K562 (cell line): ENCODE measurements at regions not wholly inside any gene's neighbourhood (a gene's known extent, or its start where the extent isn't known, plus 50 kb on each side); places are given as distances from the start of the nearest gene placed in this dataset.

Source experiments
- ATAC-seq: fragments of 200-7000 bp; cut with Tn5 transposase; 3 replicates; pipeline ENCODE4 v1.9.1; 2020; ENCODE audit warnings: moderate library complexity
- BruUV-seq: library from RNA; stranded (reverse); fragments of 400-500 nt; replicated peaks from 2 replicates; lab custom pipeline; 2021; lab: Mats Ljungman, UMichigan
- CTCF ChIA-PET: fragments of 300-600 bp; formaldehyde crosslinking; extraction: SDS; loops from one replicate; lab custom pipeline; 2021; ENCODE audit warnings: low intra/inter-chr PET ratio; lab: Yijun Ruan, JAX
- POLR2A ChIA-PET: fragments of 300-600, 350-650 bp; sonication (Branson Sonifier 250); formaldehyde crosslinking; extraction: SDS; loops from one replicate; lab custom pipeline; 2021; ENCODE audit warnings: antibody characterized with exemption, inconsistent platforms; lab: Yijun Ruan, JAX
- DNase-seq, 4 experiments: peaks; one replicate each; pipeline versions ENCODE4 v3.0.0 to v3.0.0-alpha.2; 2011 to 2018; ENCODE audit warnings: low spot score in 3 of 4, mixed read lengths in 3 of 4; ENCODE audit errors: extremely low read depth in 1 of 4
- FAIRE-seq: peaks from 2 replicates; lab custom pipeline; 2011; peaks lifted over from hg19 to GRCh38; lab: Jason Lieb, UNC
- H2AFZ ChIP-seq: 2 replicates; pipeline ENCODE4 v1.6.0; 2011; ENCODE audit warnings: low read depth, low read length, control low read depth, inconsistent platforms
- H3K27ac ChIP-seq: fragments of 200-600 bp; 3 replicates; pipeline ENCODE4 v1.8.0; 2011; ENCODE audit warnings: low read depth, mild to moderate bottlenecking, control low read depth, inconsistent platforms, low read length, moderate library complexity, mixed read lengths; ENCODE audit errors: extremely low read depth
- H3K27me3 ChIP-seq, 2 experiments: fragments of 300-600 bp in 1 of 2; 2 replicates in 1 of 2; 3 replicates in 1 of 2; pipeline versions ENCODE4 v1.6.0 to v1.8.0; 2011; ENCODE audit warnings: inconsistent platforms in 2 of 2, low read length in 2 of 2, mild to moderate bottlenecking in 1 of 2, mixed read lengths in 1 of 2, moderate library complexity in 1 of 2; ENCODE audit not compliant: control insufficient read depth in 2 of 2, insufficient read depth in 2 of 2
- H3K36me3 ChIP-seq: fragments of 300-600 bp; 3 replicates; pipeline ENCODE4 v1.8.0; 2011; ENCODE audit warnings: mild to moderate bottlenecking, low read length, inconsistent platforms; ENCODE audit not compliant: control insufficient read depth, insufficient read depth
- H3K4me1 ChIP-seq, 2 experiments: fragments of 200-600 bp in 1 of 2; replicated peaks in 1 of 2; 2 replicates in 1 of 2; 3 replicates in 1 of 2; pipeline versions ENCODE4 v1.5.1 to v1.8.0; 2011; ENCODE audit warnings: inconsistent platforms in 2 of 2, low read length in 2 of 2, mild to moderate bottlenecking in 1 of 2, mixed read lengths in 1 of 2, moderate library complexity in 1 of 2; ENCODE audit not compliant: control insufficient read depth in 2 of 2, insufficient read depth in 2 of 2
- H3K4me2 ChIP-seq: 2 replicates; pipeline ENCODE4 v1.6.1; 2011; ENCODE audit warnings: low read length, control low read depth, inconsistent platforms, mixed read lengths; ENCODE audit not compliant: insufficient read depth
- H3K4me3 ChIP-seq: fragments of 200-600 bp; sonication (generic), shearing (Covaris generic); 2 replicates; pipeline ENCODE4 v1.5.1; 2016; ENCODE audit warnings: control low read depth, inconsistent platforms
- H3K79me2 ChIP-seq: fragments of 200-600 bp; 3 replicates; pipeline ENCODE4 v1.8.0; 2011; ENCODE audit warnings: low read length, inconsistent platforms; ENCODE audit not compliant: control insufficient read depth, insufficient read depth
- H3K9ac ChIP-seq, 2 experiments: 2 replicates each; pipeline versions ENCODE4 v1.6.0 to v1.6.1; 2011; ENCODE audit warnings: low read depth in 2 of 2, low read length in 2 of 2, control low read depth in 1 of 2, inconsistent platforms in 1 of 2, mild to moderate bottlenecking in 1 of 2, mixed read lengths in 1 of 2; ENCODE audit not compliant: insufficient read depth in 1 of 2
- H3K9me1 ChIP-seq: one replicate; pipeline ENCODE4 v1.6.0; 2011; ENCODE audit warnings: inconsistent platforms, mild to moderate bottlenecking, low read length, moderate library complexity; ENCODE audit not compliant: control insufficient read depth, insufficient read depth
- H3K9me3 ChIP-seq: replicated peaks from 2 replicates; pipeline ENCODE4 v1.5.1; 2011; ENCODE audit warnings: low read depth, low read length, inconsistent platforms; ENCODE audit not compliant: control insufficient read depth, insufficient read depth
- H4K20me1 ChIP-seq: replicated peaks from 2 replicates; pipeline ENCODE4 v1.6.1; 2011; ENCODE audit warnings: low read length, inconsistent platforms, mixed read lengths; ENCODE audit not compliant: control insufficient read depth, insufficient read depth
- C11orf30 ChIP-seq: fragments of 450-650 bp; IDR thresholded peaks from 2 replicates; pipeline ENCODE4 v1.6.1; 2016; ENCODE audit warnings: low read depth, mild to moderate bottlenecking
- CTCF ChIP-seq, 3 experiments: IDR thresholded peaks in 2 of 3; conservative IDR thresholded peaks in 1 of 3; 2 replicates each; pipeline ENCODE4 v1.5.1; 2011 to 2012; ENCODE audit warnings: low read length in 3 of 3, mild to moderate bottlenecking in 3 of 3, control low read depth in 2 of 3, improper control_type of control experiment in 1 of 3, inconsistent platforms in 1 of 3, low read depth in 1 of 3, mixed read lengths in 1 of 3, moderate library complexity in 1 of 3; ENCODE audit not compliant: insufficient read depth in 2 of 3
- MAFF ChIP-seq: IDR thresholded peaks from 2 replicates; pipeline ENCODE4 v1.6.1; 2012; ENCODE audit warnings: low read length, improper control_type of control experiment
- MAFG ChIP-seq: fragments of 450-650 bp; conservative IDR thresholded peaks from 2 replicates; pipeline ENCODE4 v1.6.1; 2016; ENCODE audit warnings: missing genetic modification characterization, missing compliant biosample characterization
- ZFP91 ChIP-seq: sonication (generic); formaldehyde crosslinking; IDR thresholded peaks from 2 replicates; pipeline ENCODE4 v1.8.0; 2022; ENCODE audit warnings: mild to moderate bottlenecking, missing genetic modification reagents
- ZNF146 ChIP-seq: IDR thresholded peaks from one replicate; pipeline ENCODE4 v1.6.1; 2018; ENCODE audit warnings: missing compliant biosample characterization; ENCODE audit not compliant: unreplicated experiment
- ZNF316 ChIP-seq: fragments of 450-650 bp; IDR thresholded peaks from 2 replicates; pipeline ENCODE4 v1.6.1; 2016
- ZSCAN29 ChIP-seq: fragments of 450-650 bp; IDR thresholded peaks from 2 replicates; pipeline ENCODE4 v1.6.1; 2017
- WGBS: fragments of 100-300 bp; shearing (Covaris generic); methylation state at CpG from one replicate; pipeline ENCODE4 v1.1.6; 2016; ENCODE audit warnings: low coverage, mixed read lengths; ENCODE audit not compliant: insufficient coverage; ENCODE audit errors: missing lambda C conversion rate; 5-methylcytosine and 5-hydroxymethylcytosine counted together
- in situ Hi-C: fragments of 300-500 bp; cut with MboI; formaldehyde crosslinking; loops from 4 replicates; pipeline ENCODE4 v1.15.0; 2018; ENCODE audit warnings: inconsistent platforms, mixed read lengths
- intact Hi-C: fragments of 100-400 bp; cut with micrococcal nuclease; formaldehyde crosslinking; loops from 2 replicates; pipeline ENCODE4 v1.14.2; 2022

GRCh38 chr5:39598661-39599248 lies 174.0 kb upstream of the DAB2 start:
- intact Hi-C loops: no loop called here
- Histone ChIP-seq H3K27me3 (no peaks in the 10 kb centered on the region), H2AFZ (no peak overlapping the region), H3K79me2 (no peaks in the 10 kb centered on the region), H3K9ac (no peak overlapping the region), H3K4me3 (no peak overlapping the region), H3K27ac (no peak overlapping the region), H3K4me2 (no peak overlapping the region), H3K9me3 (no peaks in the 10 kb centered on the region), H3K9me1 (no peaks in the 10 kb centered on the region), H4K20me1 (no peaks in the 10 kb centered on the region), H3K36me3 (no peaks in the 10 kb centered on the region), H3K4me1 (no peaks in the 10 kb centered on the region)
- 6% methylated on average over 14 of the region's 14 CpGs for WGBS
- DNase-seq: no peak
- peak; percentile 61; the same call in 2 of the 3 replicates for ATAC-seq
- BruUV-seq: no TSS peak
- no peak for FAIRE-seq
- in situ Hi-C loops: loop anchor here (25.0 kb wide), 1 partner anchor 1289 kb away; no protein-coding TSS in a partner anchor
- ChIA-PET CTCF (interaction anchor here (0.8 kb wide), 1 partner anchor 108 kb away, joined by 3 read pairs; no protein-coding TSS in a partner anchor), POLR2A (no interaction called here)
- peak in 1 of 3 experiments; percentile 26; a peak in 2 of 6 replicates for TF ChIP-seq CTCF (IDR thresholded peaks at IDR 0.05 in 2 of 3, conservative IDR thresholded peaks at IDR 0.05 in 1 of 3; ENCODE audit: insufficient read depth in 2 of 3, low read depth in 1 of 3, low read length in 3 of 3)
- no peak for TF ChIP-seq ZNF146 (CRISPR knock-in tag)

- ChIA-PET CTCF (no interaction called here), POLR2A (interaction anchor here (0.6 kb wide), 1 partner anchor 13 kb away, joined by 3 read pairs; no protein-coding TSS in a partner anchor)
- in situ Hi-C loops: loop anchor here (25.0 kb wide), 1 partner anchor 1299 kb away; no protein-coding TSS in a partner anchor
Observed at GRCh38 chr5:39588179-39588578, 163.4 kb upstream of the DAB2 start.

More at GRCh38 chr5:39588179-39588578, 163.4 kb upstream of the DAB2 start:
- Histone ChIP-seq H3K27ac (no peak overlapping the region), H4K20me1 (no peaks in the 10 kb centered on the region), H3K79me2 (no peaks in the 10 kb centered on the region), H3K36me3 (no peaks in the 10 kb centered on the region), H3K4me1 (no peaks in the 10 kb centered on the region), H3K4me2 (no peak overlapping the region), H3K4me3 (no peak overlapping the region), H3K9me3 (no peaks in the 10 kb centered on the region), H3K9ac (no peak overlapping the region), H3K27me3 (peaks cover 0 to 7% of the 10 kb centered on the region in 2 experiments; a peak in 2 of 5 replicates), H2AFZ (no peak overlapping the region), H3K9me1 (no peaks in the 10 kb centered on the region)
- peak; percentile 84 for TF ChIP-seq ZNF316
- peak; percentile 61 for TF ChIP-seq C11orf30
- TF ChIP-seq MAFF: peak; percentile 48
- no peak for TF ChIP-seq ZFP91 (CRISPR knock-in tag)
- peak; percentile 49 for TF ChIP-seq MAFG (tag)
- no peak for TF ChIP-seq ZSCAN29
- intact Hi-C loops: no loop called here
- 0% methylated on average over 2 of the region's 2 CpGs for WGBS
- ATAC-seq (no peak), FAIRE-seq (no peak), DNase-seq (no peak)
- no TSS peak for BruUV-seq
